ENCODE measurements at regions not wholly inside any gene's neighbourhood (a gene's known extent, or its start where the extent isn't known, plus 50 kb on each side); places are given as distances from the start of the nearest gene placed in this dataset.

GRCh38 chr5:10173716-10174115, 76.0 kb downstream of the ATPSCKMT start:
- Histone ChIP-seq H3K27me3 (no peaks in the 10 kb centered on the region), H3K4me3 (no peak overlapping the region), H3K36me3 (replicated peaks; ENCODE audit: insufficient read depth, low read depth) (no peaks in the 10 kb centered on the region)

GRCh38 chr5:10172247-10172646, 77.4 kb downstream of the ATPSCKMT start:
- no peak overlapping the region for H3K27ac ChIP-seq
- no peaks in the 10 kb centered on the region for H3K27me3 ChIP-seq
- no peak for DNase-seq (ENCODE audit: low spot score)
- WGBS (ENCODE audit: low lambda C conversion rate, missing lambda C conversion rate), result 100% methylated on average over 1 of the region's 1 CpG
- no peaks in the 10 kb centered on the region for H3K36me3 ChIP-seq (replicated peaks; ENCODE audit: insufficient read depth, low read depth)
- H3K4me2 ChIP-seq, result no peak overlapping the region
- no peaks in the 10 kb centered on the region for H3K4me1 ChIP-seq (ENCODE audit: insufficient read depth)
- no peak for TF ChIP-seq EZH2 (IDR thresholded peaks at IDR 0.05; ENCODE audit: borderline replicate concordance)
- TF ChIP-seq CTCF (IDR thresholded peaks at IDR 0.05; ENCODE audit: poor library complexity), result no peak
- no peak for TF ChIP-seq EZH2phosphoT487 (IDR thresholded peaks at IDR 0.05; ENCODE audit: low read depth, severe bottlenecking, unreplicated experiment)
- H3K79me2 ChIP-seq, result no peaks in the 10 kb centered on the region
- H4K20me1 ChIP-seq (ENCODE audit: insufficient read depth, poor library complexity, severe bottlenecking), result no peaks in the 10 kb centered on the region
- H3K9me3 ChIP-seq (ENCODE audit: low read depth), result no peaks in the 10 kb centered on the region
- H3K9me2 ChIP-seq (replicated peaks; ENCODE audit: insufficient read depth), result no peaks in the 10 kb centered on the region
- H3K4me3 ChIP-seq, result no peak overlapping the region
- no peak overlapping the region for H2AFZ ChIP-seq

More at GRCh38 chr5:10173716-10174115, 76.0 kb downstream of the ATPSCKMT start:
- Histone ChIP-seq H3K27ac (no peak overlapping the region), H3K4me1 (ENCODE audit: insufficient read depth) (no peaks in the 10 kb centered on the region), H3K9me2 (replicated peaks; ENCODE audit: insufficient read depth) (no peaks in the 10 kb centered on the region), H3K79me2 (no peaks in the 10 kb centered on the region), H2AFZ (no peak overlapping the region), H3K9me3 (ENCODE audit: low read depth) (no peaks in the 10 kb centered on the region), H3K4me2 (no peak overlapping the region), H4K20me1 (ENCODE audit: insufficient read depth, poor library complexity, severe bottlenecking) (no peaks in the 10 kb centered on the region)
- no peak for TF ChIP-seq EZH2 (IDR thresholded peaks at IDR 0.05; ENCODE audit: borderline replicate concordance)
- no peak for TF ChIP-seq CTCF (IDR thresholded peaks at IDR 0.05; ENCODE audit: poor library complexity)
- TF ChIP-seq EZH2phosphoT487 (IDR thresholded peaks at IDR 0.05; ENCODE audit: low read depth, severe bottlenecking, unreplicated experiment), result no peak
- no peak for DNase-seq (ENCODE audit: low spot score)

DNA sequence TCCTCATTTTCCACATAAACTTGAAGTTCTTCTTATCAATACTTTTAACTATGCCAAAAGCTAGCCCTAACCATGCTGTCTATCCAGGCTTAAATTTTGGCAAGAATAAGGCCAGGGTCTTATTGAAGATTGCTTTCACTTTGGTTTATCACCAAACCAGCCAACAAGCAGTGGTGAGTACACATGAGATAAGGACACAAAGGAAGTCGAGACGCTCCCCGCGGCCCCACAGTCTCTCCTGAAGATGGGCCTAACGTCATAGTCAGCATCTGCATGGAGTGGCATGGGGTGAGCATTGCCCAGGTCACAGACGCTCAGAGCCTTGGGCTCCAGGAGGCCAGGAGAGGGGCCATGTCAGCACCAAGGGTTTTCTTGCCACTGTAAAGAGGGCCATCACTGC, 80.3 kb downstream of the ATPSCKMT start:
- Histone ChIP-seq H3K9me2 (replicated peaks; ENCODE audit: insufficient read depth) (no peaks in the 10 kb centered on the region), H3K27ac (no peak overlapping the region), H4K20me1 (ENCODE audit: insufficient read depth, poor library complexity, severe bottlenecking) (no peaks in the 10 kb centered on the region), H2AFZ (no peak overlapping the region), H3K4me1 (ENCODE audit: insufficient read depth) (no peaks in the 10 kb centered on the region), H3K4me2 (no peak overlapping the region), H3K9me3 (ENCODE audit: low read depth) (no peaks in the 10 kb centered on the region), H3K4me3 (no peak overlapping the region), H3K79me2 (no peaks in the 10 kb centered on the region), H3K36me3 (replicated peaks; ENCODE audit: insufficient read depth, low read depth) (no peaks in the 10 kb centered on the region), H3K27me3 (no peaks in the 10 kb centered on the region)
- TF ChIP-seq EZH2phosphoT487 (IDR thresholded peaks at IDR 0.05; ENCODE audit: low read depth, severe bottlenecking, unreplicated experiment) (no peak), EZH2 (IDR thresholded peaks at IDR 0.05; ENCODE audit: borderline replicate concordance) (no peak), CTCF (IDR thresholded peaks at IDR 0.05; ENCODE audit: poor library complexity) (no peak)
- DNase-seq (ENCODE audit: low spot score), result no peak
- WGBS (ENCODE audit: low lambda C conversion rate, missing lambda C conversion rate), result 66% methylated on average over 6 of the region's 6 CpGs

DNA sequence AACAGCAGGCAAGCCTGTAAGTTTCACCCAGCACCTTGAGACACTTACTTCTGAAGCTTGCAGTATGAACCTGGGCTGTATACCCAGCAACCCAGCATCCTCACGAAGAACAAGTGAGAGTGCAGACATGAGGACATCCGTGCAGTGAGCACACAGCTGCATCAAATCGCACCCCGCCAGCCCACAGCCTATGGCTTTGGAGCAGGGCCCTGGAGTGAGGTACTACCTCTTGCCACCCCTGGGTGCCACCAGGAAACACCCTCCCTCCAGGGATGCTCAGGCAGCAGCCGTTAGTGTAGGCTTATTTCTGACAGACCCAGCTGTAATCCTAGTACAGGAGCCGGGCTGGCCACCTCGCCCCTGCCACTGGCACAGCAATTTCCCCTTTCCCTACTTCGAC, 81.4 kb downstream of the ATPSCKMT start:
- Histone ChIP-seq H3K36me3 (replicated peaks; ENCODE audit: insufficient read depth, low read depth) (no peaks in the 10 kb centered on the region), H4K20me1 (ENCODE audit: insufficient read depth, poor library complexity, severe bottlenecking) (no peaks in the 10 kb centered on the region), H3K4me2 (no peak overlapping the region), H3K27me3 (no peaks in the 10 kb centered on the region), H3K4me1 (ENCODE audit: insufficient read depth) (no peaks in the 10 kb centered on the region), H3K9me2 (replicated peaks; ENCODE audit: insufficient read depth) (no peaks in the 10 kb centered on the region), H3K9me3 (ENCODE audit: low read depth) (no peaks in the 10 kb centered on the region), H3K79me2 (no peaks in the 10 kb centered on the region), H3K4me3 (no peak overlapping the region), H2AFZ (no peak overlapping the region), H3K27ac (no peak overlapping the region)
- TF ChIP-seq EZH2 (IDR thresholded peaks at IDR 0.05; ENCODE audit: borderline replicate concordance) (no peak), CTCF (IDR thresholded peaks at IDR 0.05; ENCODE audit: poor library complexity) (no peak), EZH2phosphoT487 (IDR thresholded peaks at IDR 0.05; ENCODE audit: low read depth, severe bottlenecking, unreplicated experiment) (no peak)
- DNase-seq (ENCODE audit: low spot score), result no peak
- WGBS (ENCODE audit: low lambda C conversion rate, missing lambda C conversion rate), result 96% methylated on average over 8 of the region's 8 CpGs

All from hepatocyte (in vitro differentiated cells).